RWPE1 (cell line): ENCODE measurements at regions not wholly inside any gene's neighbourhood (a gene's known extent, or its start where the extent isn't known, plus 50 kb on each side); places are given as distances from the start of the nearest gene placed in this dataset.

Experiments
- CTCF ChIA-PET: fragments of 350-600 bp; sonication (Branson Sonifier 250); formaldehyde crosslinking; extraction: SDS; loops from one replicate; lab custom pipeline; 2021; lab: Yijun Ruan, JAX
- POLR2A ChIA-PET: fragments of 400-600 bp; formaldehyde crosslinking; extraction: SDS; loops from one replicate; lab custom pipeline; 2020; ENCODE audit warnings: antibody characterized with exemption; ENCODE audit not compliant: low non-redundant PET; lab: Yijun Ruan, JAX
- DNase-seq: peaks from one replicate; pipeline ENCODE4 v3.0.0; 2012; ENCODE audit warnings: low spot score
- H3K27ac ChIP-seq: fragments of 450-650 bp; 2 replicates; pipeline ENCODE4 v1.5.1; 2017
- TF ChIP-seq, protein P1 (sequence below): fragments of 450-650 bp; conservative IDR thresholded peaks from 2 replicates; pipeline ENCODE4 v1.5.1; 2017; ENCODE audit warnings: low read depth, mild to moderate bottlenecking

DNA sequence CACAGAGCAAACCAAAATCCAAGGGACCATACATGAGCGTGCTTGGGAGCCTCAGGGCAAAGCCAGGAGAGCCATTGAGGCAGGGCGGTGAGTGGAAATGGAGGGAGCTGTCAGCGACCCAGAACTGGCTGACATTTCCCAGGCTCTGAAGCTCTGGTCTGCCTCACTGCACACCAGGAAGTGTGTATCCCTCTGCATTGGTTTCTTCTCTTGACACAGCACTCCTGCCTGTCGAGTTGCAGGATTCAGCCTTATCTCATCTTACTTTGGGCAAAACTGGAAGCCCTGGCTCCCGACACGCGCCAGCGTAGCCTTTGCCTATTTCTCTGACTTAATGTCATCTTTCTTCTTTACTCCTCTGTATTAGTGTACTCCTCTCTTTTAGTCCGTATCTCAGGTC lies 144.7 kb upstream of the HS3ST3A1 start:
- TF ChIP-seq, protein P1, sequence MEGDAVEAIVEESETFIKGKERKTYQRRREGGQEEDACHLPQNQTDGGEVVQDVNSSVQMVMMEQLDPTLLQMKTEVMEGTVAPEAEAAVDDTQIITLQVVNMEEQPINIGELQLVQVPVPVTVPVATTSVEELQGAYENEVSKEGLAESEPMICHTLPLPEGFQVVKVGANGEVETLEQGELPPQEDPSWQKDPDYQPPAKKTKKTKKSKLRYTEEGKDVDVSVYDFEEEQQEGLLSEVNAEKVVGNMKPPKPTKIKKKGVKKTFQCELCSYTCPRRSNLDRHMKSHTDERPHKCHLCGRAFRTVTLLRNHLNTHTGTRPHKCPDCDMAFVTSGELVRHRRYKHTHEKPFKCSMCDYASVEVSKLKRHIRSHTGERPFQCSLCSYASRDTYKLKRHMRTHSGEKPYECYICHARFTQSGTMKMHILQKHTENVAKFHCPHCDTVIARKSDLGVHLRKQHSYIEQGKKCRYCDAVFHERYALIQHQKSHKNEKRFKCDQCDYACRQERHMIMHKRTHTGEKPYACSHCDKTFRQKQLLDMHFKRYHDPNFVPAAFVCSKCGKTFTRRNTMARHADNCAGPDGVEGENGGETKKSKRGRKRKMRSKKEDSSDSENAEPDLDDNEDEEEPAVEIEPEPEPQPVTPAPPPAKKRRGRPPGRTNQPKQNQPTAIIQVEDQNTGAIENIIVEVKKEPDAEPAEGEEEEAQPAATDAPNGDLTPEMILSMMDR = no peak
- no peak overlapping the region for H3K27ac ChIP-seq
- CTCF ChIA-PET = no interaction called here
- DNase-seq = no peak
- POLR2A ChIA-PET = no interaction called here

DNA sequence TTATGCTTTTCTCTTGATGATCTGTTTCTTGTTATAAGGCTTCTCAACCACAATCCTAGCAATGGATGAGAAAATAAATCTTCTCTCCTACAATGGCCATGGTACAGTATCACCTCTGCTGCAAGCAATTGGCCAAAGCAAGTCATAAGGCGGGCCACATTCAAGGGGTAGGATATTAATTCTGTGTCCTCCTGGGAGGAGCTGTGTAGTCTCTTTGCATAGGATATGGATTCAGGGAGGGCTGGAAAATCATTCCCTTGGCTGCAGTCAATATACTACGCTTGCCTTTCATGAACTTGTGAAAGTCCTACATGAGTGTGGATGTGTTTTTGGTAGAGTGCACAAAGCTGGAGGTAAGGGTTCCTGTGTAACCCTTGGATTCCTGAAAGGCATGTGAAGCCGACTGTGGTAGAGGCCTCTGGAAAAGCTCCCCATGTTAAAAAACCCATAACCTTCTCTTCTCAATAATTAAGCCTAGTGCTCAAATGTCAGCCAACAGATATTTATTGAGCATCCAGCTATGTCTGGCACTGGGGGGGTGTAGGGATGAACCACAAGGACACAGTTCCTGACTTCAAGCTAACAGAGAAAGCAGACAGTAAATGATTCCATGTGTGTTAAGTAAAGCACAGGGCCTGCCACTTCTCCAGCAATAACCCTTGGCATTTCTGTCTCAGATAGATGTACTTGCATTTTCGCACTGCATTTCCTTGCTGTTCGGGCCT lies 147.6 kb upstream of the HS3ST3A1 start:
- no peak for DNase-seq
- TF ChIP-seq, protein P1 = no peak
- H3K27ac ChIP-seq = no peak overlapping the region
- ChIA-PET POLR2A (no interaction called here), CTCF (no interaction called here)

DNA sequence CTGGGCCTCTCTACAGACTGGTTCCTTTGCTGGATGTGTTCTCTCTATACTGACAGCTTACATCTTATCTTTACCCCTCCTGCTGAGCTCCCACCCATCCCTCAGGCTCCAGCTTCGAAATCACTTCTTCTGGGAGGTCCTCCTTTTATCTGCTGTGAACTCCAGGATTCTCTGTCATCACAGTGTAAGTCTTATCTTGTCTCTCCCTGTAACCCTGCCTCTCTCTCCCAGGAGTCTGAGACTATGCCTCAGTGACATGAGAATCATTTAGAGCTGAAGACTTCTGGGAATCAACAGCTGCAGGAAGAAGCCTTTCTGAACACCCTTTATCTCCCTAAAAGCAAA lies 148.1 kb upstream of the HS3ST3A1 start:
- POLR2A ChIA-PET = no interaction called here
- CTCF ChIA-PET = no interaction called here
- TF ChIP-seq, protein P1 = no peak
- DNase-seq = no peak
- H3K27ac ChIP-seq = no peak overlapping the region

DNA sequence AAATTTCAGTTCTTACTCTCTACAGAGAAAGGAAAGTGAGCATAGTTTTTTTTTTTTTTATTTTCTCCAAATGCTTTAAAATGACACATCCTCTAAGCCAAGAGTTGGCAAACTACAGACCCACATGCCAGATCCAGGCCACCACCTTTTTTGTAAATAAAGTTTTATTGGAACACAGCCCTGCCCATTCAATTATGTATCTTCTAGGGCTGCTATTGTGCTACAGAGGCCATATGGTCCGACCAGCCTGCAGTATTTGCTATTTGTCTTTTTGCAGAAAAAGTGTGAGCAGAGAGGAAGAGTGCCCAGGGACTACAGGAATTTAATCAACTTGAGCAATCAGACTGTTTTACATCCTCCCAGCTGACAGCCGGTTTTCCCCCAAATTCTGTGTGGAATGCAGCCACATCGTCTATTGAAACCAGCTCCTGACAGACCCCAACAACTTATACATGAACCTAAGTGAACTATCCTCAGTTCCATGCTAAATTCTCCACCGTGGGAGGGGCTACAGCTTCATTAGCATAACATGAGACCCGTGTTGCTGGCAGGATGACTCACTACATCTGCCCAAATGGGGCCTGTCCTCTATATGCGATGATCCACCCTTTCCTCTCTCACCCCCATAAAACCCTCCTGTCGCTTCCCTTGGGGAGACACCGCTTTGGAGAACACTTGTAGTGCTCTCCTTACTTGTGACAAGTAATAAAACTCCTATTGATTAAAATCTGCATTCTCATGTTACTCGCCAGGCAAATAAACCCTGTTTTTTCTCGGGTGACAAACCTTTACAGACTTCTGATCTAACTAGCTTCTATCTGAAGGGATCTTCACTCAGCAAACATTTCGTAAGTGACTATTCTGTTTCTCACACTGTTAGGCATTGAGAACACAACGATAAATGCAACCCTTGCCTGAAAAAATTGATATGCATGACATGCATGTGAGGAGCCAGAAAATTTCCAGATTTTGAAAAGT lies 149.4 kb upstream of the HS3ST3A1 start:
- no peak overlapping the region for H3K27ac ChIP-seq
- ChIA-PET CTCF (no interaction called here), POLR2A (no interaction called here)
- TF ChIP-seq, protein P1 = no peak
- DNase-seq = no peak

DNA sequence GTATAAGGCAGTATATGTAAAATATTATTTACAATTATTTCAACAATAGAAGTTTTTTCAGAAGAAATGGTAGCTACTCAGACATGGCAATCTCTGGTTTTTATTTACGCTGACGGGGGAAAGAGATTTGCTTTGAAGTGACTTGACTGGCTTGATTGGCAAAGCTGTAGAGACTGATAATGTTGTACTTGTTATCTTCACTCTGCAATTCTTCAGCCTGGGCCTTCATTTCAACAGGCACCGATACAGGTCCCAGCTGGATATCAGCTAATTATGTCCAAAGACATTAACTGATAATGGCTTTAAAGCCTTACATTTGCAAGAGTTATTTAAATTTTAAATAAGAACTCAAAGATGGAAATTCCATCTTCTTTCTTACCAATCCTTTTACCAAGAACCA lies 151.4 kb upstream of the HS3ST3A1 start:
- DNase-seq = no peak
- no peak overlapping the region for H3K27ac ChIP-seq
- TF ChIP-seq, protein P1 = no peak
- ChIA-PET CTCF (interaction anchor here (0.6 kb wide), 1 partner anchor 11 kb away, joined by 4 read pairs; no protein-coding TSS in a partner anchor), POLR2A (no interaction called here)

DNA sequence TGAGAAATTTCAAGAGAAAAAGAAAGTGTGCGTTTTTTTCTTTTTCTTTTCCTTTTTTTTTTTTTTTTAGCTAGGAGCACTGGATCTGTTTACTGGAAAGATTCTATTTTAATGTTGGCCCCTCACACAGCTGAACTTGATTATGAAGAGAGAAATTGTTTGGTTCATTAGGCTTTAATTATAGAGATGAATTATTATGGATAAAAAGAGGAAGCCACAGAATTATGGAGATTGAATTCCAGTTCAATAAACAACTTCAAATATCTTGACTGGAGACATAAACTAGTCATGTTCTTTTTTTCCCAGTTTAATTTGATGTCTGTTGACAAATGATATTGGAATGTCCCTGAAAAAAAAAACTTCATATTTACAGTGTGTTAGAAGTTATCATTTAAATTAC lies 152.0 kb upstream of the HS3ST3A1 start:
- CTCF ChIA-PET = no interaction called here
- TF ChIP-seq, protein P1 = no peak
- no peak overlapping the region for H3K27ac ChIP-seq
- POLR2A ChIA-PET = no interaction called here
- no peak for DNase-seq
